CD4-positive, alpha-beta memory T cell (primary cell): ENCODE measurements at regions not wholly inside any gene's neighbourhood (a gene's known extent, or its start where the extent isn't known, plus 50 kb on each side); places are given as distances from the start of the nearest gene placed in this dataset.

Experiments used
- CTCF ChIA-PET: fragments of 350-600 bp; sonication (Branson Sonifier 250); formaldehyde crosslinking; loops from one replicate; lab custom pipeline; 2021; ENCODE audit warnings: inconsistent platforms; ENCODE audit not compliant: partially characterized antibody; lab: Charles Lee
- POLR2A ChIA-PET: fragments of 350-600 bp; sonication (Branson Sonifier 250); formaldehyde crosslinking; loops from one replicate; lab custom pipeline; 2021; ENCODE audit not compliant: partially characterized antibody; lab: Charles Lee
- DNase-seq, 5 donors: peaks; one replicate each; pipeline versions ENCODE4 v3.0.0 to v3.0.0-alpha.2; 2020 to 2022; ENCODE audit warnings: mixed read lengths in 1 of 5
- H3K27ac ChIP-seq: one replicate; pipeline ENCODE4 v1.7.0; 2013; ENCODE audit warnings: low read depth, low read length
- H3K27me3 ChIP-seq: 2 replicates; pipeline ENCODE4 v1.7.0; 2013; ENCODE audit warnings: mild to moderate bottlenecking, low read length, moderate library complexity; ENCODE audit not compliant: insufficient read depth
- H3K36me3 ChIP-seq: 2 replicates; pipeline ENCODE4 v1.7.0; 2013; ENCODE audit warnings: mild to moderate bottlenecking, low read length, moderate library complexity; ENCODE audit not compliant: insufficient read depth
- H3K4me1 ChIP-seq: 2 replicates; pipeline ENCODE4 v1.7.0; 2013; ENCODE audit warnings: mild to moderate bottlenecking, low read length, moderate library complexity; ENCODE audit not compliant: insufficient read depth
- H3K4me3 ChIP-seq, 2 donors: one replicate each; pipeline ENCODE4 v1.7.0; 2013; ENCODE audit warnings: low read length in 2 of 2, mild to moderate bottlenecking in 1 of 2
- H3K9me3 ChIP-seq, 2 donors: one replicate each; pipeline ENCODE4 v1.7.0; 2013; ENCODE audit warnings: low read length in 2 of 2, control low read depth in 1 of 2; ENCODE audit not compliant: control insufficient read depth in 1 of 2
- H3K27ac Mint-ChIP-seq, 7 donors: one replicate each; pipeline ENCODE4 v1.8.0; 2020 to 2021; ENCODE audit warnings: mixed read lengths in 7 of 7, mild to moderate bottlenecking in 6 of 7, inconsistent platforms in 3 of 7, moderate library complexity in 3 of 7
- H3K27me3 Mint-ChIP-seq, 2 donors: one replicate each; pipeline ENCODE4 v1.8.0; 2020 to 2021; ENCODE audit warnings: mixed read lengths in 2 of 2
- H3K36me3 Mint-ChIP-seq, 2 donors: one replicate each; pipeline ENCODE4 v1.8.0; 2020 to 2021; ENCODE audit warnings: mixed read lengths in 2 of 2, inconsistent platforms in 1 of 2, mild to moderate bottlenecking in 1 of 2
- H3K4me1 Mint-ChIP-seq, 4 donors: one replicate each; pipeline ENCODE4 v1.8.0; 2020 to 2021; ENCODE audit warnings: mixed read lengths in 4 of 4, mild to moderate bottlenecking in 1 of 4
- H3K4me3 Mint-ChIP-seq, 8 donors: one replicate each; pipeline ENCODE4 v1.8.0; 2020 to 2021; ENCODE audit warnings: mixed read lengths in 8 of 8, mild to moderate bottlenecking in 7 of 8, moderate library complexity in 6 of 8, inconsistent platforms in 3 of 8
- H3K9me3 Mint-ChIP-seq, 8 donors: one replicate each; pipeline ENCODE4 v1.8.0; 2020 to 2021; ENCODE audit warnings: mixed read lengths in 8 of 8, mild to moderate bottlenecking in 5 of 8, inconsistent platforms in 3 of 8, moderate library complexity in 1 of 8
- intact Hi-C: fragments of 100-400 bp; cut with micrococcal nuclease; formaldehyde crosslinking; loops from one replicate; pipeline ENCODE4 v1.15.1; 2023

GRCh38 chr13:40124633-40125015 is 469.2 kb downstream of the COG6 start:
- no peak for DNase-seq
- Mint-ChIP-seq H3K4me1 (peaks cover 12 to 25% (median 19%) of the 10 kb centered on the region in 4 donors), H3K27ac (no peak overlapping the region), H3K4me3 (no peak overlapping the region), H3K27me3 (no peaks in the 10 kb centered on the region), H3K36me3 (no peaks in the 10 kb centered on the region), H3K9me3 (peaks cover 0 to 5% (median 0%) of the 10 kb centered on the region in 8 donors)
- intact Hi-C loops = no loop called here
- H3K4me1 ChIP-seq = peaks cover 20% of the 10 kb centered on the region
- H3K27me3 ChIP-seq = no peaks in the 10 kb centered on the region
- no peak overlapping the region for H3K4me3 ChIP-seq
- H3K36me3 ChIP-seq = no peaks in the 10 kb centered on the region
- ChIA-PET POLR2A (interaction anchor here (1.4 kb wide), 1 partner anchor 9 kb away, joined by 3 read pairs; no protein-coding TSS in a partner anchor), CTCF (interaction anchor here (1.1 to 1.8 kb wide), 3 partner anchors 13 to 63 kb away, joined by 3 to 5 read pairs (median 3); no protein-coding TSS in a partner anchor)
- H3K27ac ChIP-seq = no peak overlapping the region
- no peaks in the 10 kb centered on the region for H3K9me3 ChIP-seq

GRCh38 chr13:40125336-40125735 is 469.9 kb downstream of the COG6 start:
- H3K4me3 ChIP-seq = no peak overlapping the region
- H3K36me3 ChIP-seq = no peaks in the 10 kb centered on the region
- Mint-ChIP-seq H3K36me3 (no peaks in the 10 kb centered on the region), H3K4me3 (no peak overlapping the region), H3K4me1 (peaks cover 12 to 25% (median 19%) of the 10 kb centered on the region in 4 donors), H3K27ac (peak overlapping the region in 1 of 7 donors; percentile 41), H3K9me3 (no peaks in the 10 kb centered on the region), H3K27me3 (no peaks in the 10 kb centered on the region)
- no peak for DNase-seq
- no peaks in the 10 kb centered on the region for H3K27me3 ChIP-seq
- ChIA-PET CTCF (interaction anchor here (1.1 to 1.5 kb wide), 2 partner anchors 13 to 19 kb away, joined by 3 read pairs; no protein-coding TSS in a partner anchor), POLR2A (no interaction called here)
- H3K4me1 ChIP-seq = peaks cover 20% of the 10 kb centered on the region
- intact Hi-C loops = no loop called here
- H3K27ac ChIP-seq = no peak overlapping the region
- no peaks in the 10 kb centered on the region for H3K9me3 ChIP-seq

GRCh38 chr13:40126306-40127085 is 471.0 kb downstream of the COG6 start:
- ChIA-PET POLR2A (interaction anchor here (0.6 kb wide), 1 partner anchor 12 kb away, joined by 3 read pairs; no protein-coding TSS in a partner anchor), CTCF (interaction anchor here (0.7 kb wide), 1 partner anchor 24 kb away, joined by 4 read pairs; no protein-coding TSS in a partner anchor)
- Mint-ChIP-seq H3K4me3 (peak overlapping the region in 3 of 8 donors; percentile 9 to 41 (median 24)), H3K27ac (peak overlapping the region in 3 of 7 donors; percentile 1 to 38 (median 3)), H3K9me3 (no peaks in the 10 kb centered on the region), H3K4me1 (peaks cover 12 to 25% (median 21%) of the 10 kb centered on the region in 4 donors), H3K27me3 (no peaks in the 10 kb centered on the region), H3K36me3 (no peaks in the 10 kb centered on the region)
- H3K27me3 ChIP-seq = no peaks in the 10 kb centered on the region
- H3K27ac ChIP-seq = no peak overlapping the region
- intact Hi-C loops = no loop called here
- no peak for DNase-seq
- no peaks in the 10 kb centered on the region for H3K9me3 ChIP-seq
- H3K4me1 ChIP-seq = peaks cover 20% of the 10 kb centered on the region
- no peak overlapping the region for H3K4me3 ChIP-seq
- no peaks in the 10 kb centered on the region for H3K36me3 ChIP-seq

- H3K4me1 Mint-ChIP-seq = peaks cover 14 to 25% (median 22%) of the 10 kb centered on the region in 4 donors
- Histone ChIP-seq H3K4me3 (no peak overlapping the region), H3K27ac (no peak overlapping the region), H3K36me3 (no peaks in the 10 kb centered on the region), H3K4me1 (peaks cover 20% of the 10 kb centered on the region), H3K27me3 (no peaks in the 10 kb centered on the region), H3K9me3 (no peaks in the 10 kb centered on the region)
- no peaks in the 10 kb centered on the region for H3K27me3 Mint-ChIP-seq
- H3K9me3 Mint-ChIP-seq = no peaks in the 10 kb centered on the region
- intact Hi-C loops = no loop called here
- no peaks in the 10 kb centered on the region for H3K36me3 Mint-ChIP-seq
- peak overlapping the region in 1 of 7 donors; percentile 3 for H3K27ac Mint-ChIP-seq
- POLR2A ChIA-PET = no interaction called here
- CTCF ChIA-PET = interaction anchor here (1.7 kb wide), 1 partner anchor 85 kb away, joined by 4 read pairs; no protein-coding TSS in a partner anchor
- H3K4me3 Mint-ChIP-seq = peak overlapping the region in 1 of 8 donors; percentile 45
- no peak for DNase-seq
Observed at GRCh38 chr13:40127476-40127875, 472.0 kb downstream of the COG6 start.

GRCh38 chr13:40127925-40128324 is 472.5 kb downstream of the COG6 start:
- Histone ChIP-seq H3K27ac (no peak overlapping the region), H3K36me3 (no peaks in the 10 kb centered on the region), H3K4me1 (peaks cover 20% of the 10 kb centered on the region), H3K9me3 (no peaks in the 10 kb centered on the region), H3K4me3 (no peak overlapping the region), H3K27me3 (no peaks in the 10 kb centered on the region)
- intact Hi-C loops = no loop called here
- Mint-ChIP-seq H3K27ac (peak overlapping the region in 3 of 7 donors; percentile 3 to 64 (median 32)), H3K27me3 (no peaks in the 10 kb centered on the region), H3K9me3 (no peaks in the 10 kb centered on the region), H3K4me3 (peak overlapping the region in 2 of 8 donors; percentile 27 to 45), H3K4me1 (peaks cover 14 to 25% (median 22%) of the 10 kb centered on the region in 4 donors), H3K36me3 (no peaks in the 10 kb centered on the region)
- no peak for DNase-seq
- ChIA-PET CTCF (interaction anchor here (1.7 kb wide), 2 partner anchors 22 to 85 kb away, joined by 3 to 4 read pairs; no protein-coding TSS in a partner anchor), POLR2A (interaction anchor here (1.6 kb wide), 1 partner anchor 60 kb away, joined by 6 read pairs; no protein-coding TSS in a partner anchor)

- Histone ChIP-seq H3K27me3 (no peaks in the 10 kb centered on the region), H3K9me3 (no peaks in the 10 kb centered on the region), H3K27ac (no peak overlapping the region), H3K4me1 (peaks cover 21% of the 10 kb centered on the region), H3K4me3 (no peak overlapping the region), H3K36me3 (no peaks in the 10 kb centered on the region)
- CTCF ChIA-PET = interaction anchor here (1.2 to 1.7 kb wide), 2 partner anchors 20 to 60 kb away, joined by 3 read pairs; no protein-coding TSS in a partner anchor
- Mint-ChIP-seq H3K4me3 (peak overlapping the region in 1 of 8 donors; percentile 24), H3K27me3 (no peaks in the 10 kb centered on the region), H3K4me1 (peaks cover 14 to 27% (median 23%) of the 10 kb centered on the region in 4 donors), H3K27ac (no peak overlapping the region), H3K36me3 (no peaks in the 10 kb centered on the region), H3K9me3 (no peaks in the 10 kb centered on the region)
- DNase-seq = no peak
- POLR2A ChIA-PET = interaction anchor here (0.6 to 1.6 kb wide), 4 partner anchors 10 to 536 kb away, joined by 3 to 6 read pairs (median 3); no protein-coding TSS in a partner anchor
- intact Hi-C loops = no loop called here
Observed at GRCh38 chr13:40129467-40129866, 474.0 kb downstream of the COG6 start.
